ENCODE measurements at regions not wholly inside any gene's neighbourhood (a gene's known extent, or its start where the extent isn't known, plus 50 kb on each side); places are given as distances from the start of the nearest gene placed in this dataset.

DNA sequence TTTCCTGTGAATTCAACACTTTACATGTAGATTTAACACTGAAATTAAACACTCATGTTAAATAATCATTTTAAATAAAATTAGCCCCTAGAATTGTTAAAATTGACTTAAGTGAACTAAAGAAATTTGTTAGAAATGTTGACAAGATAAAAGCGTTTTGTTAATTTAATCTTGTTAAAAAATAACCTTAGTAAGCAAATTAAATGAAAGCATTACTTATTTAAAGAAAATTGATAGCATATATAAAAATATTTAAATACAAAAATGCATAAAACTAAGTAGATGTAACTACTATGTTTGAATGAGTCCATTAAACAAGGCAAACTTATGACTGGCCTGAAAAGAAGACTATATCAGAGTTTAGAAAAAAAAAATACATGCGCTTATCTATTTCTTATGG is 99.0 kb upstream of the TRPC4 start:
- TF ChIP-seq, protein P1, sequence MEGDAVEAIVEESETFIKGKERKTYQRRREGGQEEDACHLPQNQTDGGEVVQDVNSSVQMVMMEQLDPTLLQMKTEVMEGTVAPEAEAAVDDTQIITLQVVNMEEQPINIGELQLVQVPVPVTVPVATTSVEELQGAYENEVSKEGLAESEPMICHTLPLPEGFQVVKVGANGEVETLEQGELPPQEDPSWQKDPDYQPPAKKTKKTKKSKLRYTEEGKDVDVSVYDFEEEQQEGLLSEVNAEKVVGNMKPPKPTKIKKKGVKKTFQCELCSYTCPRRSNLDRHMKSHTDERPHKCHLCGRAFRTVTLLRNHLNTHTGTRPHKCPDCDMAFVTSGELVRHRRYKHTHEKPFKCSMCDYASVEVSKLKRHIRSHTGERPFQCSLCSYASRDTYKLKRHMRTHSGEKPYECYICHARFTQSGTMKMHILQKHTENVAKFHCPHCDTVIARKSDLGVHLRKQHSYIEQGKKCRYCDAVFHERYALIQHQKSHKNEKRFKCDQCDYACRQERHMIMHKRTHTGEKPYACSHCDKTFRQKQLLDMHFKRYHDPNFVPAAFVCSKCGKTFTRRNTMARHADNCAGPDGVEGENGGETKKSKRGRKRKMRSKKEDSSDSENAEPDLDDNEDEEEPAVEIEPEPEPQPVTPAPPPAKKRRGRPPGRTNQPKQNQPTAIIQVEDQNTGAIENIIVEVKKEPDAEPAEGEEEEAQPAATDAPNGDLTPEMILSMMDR (conservative IDR thresholded peaks at IDR 0.05): no peak
- no peak for TF ChIP-seq ZFX (IDR thresholded peaks at IDR 0.05)
